GM12891 (cell line): ENCODE measurements at regions not wholly inside any gene's neighbourhood (a gene's known extent, or its start where the extent isn't known, plus 50 kb on each side); places are given as distances from the start of the nearest gene placed in this dataset.

ENCODE experiments used
- DNase-seq: peaks from one replicate; pipeline ENCODE4 v3.0.0; 2011; ENCODE audit warnings: low spot score; ENCODE audit not compliant: insufficient read length
- FAIRE-seq: peaks from 2 replicates; lab custom pipeline; 2011; peaks lifted over from hg19 to GRCh38; lab: Jason Lieb, UNC
- PAX5 ChIP-seq: IDR thresholded peaks from 2 replicates; pipeline ENCODE4 v1.6.1; 2011; ENCODE audit warnings: low read length, moderate library complexity, mild to moderate bottlenecking; ENCODE audit not compliant: insufficient read depth, severe bottlenecking
- POLR2A ChIP-seq: IDR thresholded peaks from 2 replicates; pipeline ENCODE4 v1.6.1; 2011; ENCODE audit warnings: low read depth, low read length, control low read depth
- POLR2AphosphoS5 ChIP-seq: IDR thresholded peaks from 2 replicates; pipeline ENCODE4 v1.6.1; 2011; ENCODE audit warnings: low read depth, low read length, control low read depth
- POU2F2 ChIP-seq: IDR thresholded peaks from 2 replicates; pipeline ENCODE4 v1.6.1; 2011; ENCODE audit warnings: low read depth, mild to moderate bottlenecking, control low read depth, low read length, moderate library complexity
- SPI1 ChIP-seq: IDR thresholded peaks from 2 replicates; pipeline ENCODE4 v1.6.1; 2011; ENCODE audit warnings: low read depth, low read length, control low read depth
- TAF1 ChIP-seq: IDR thresholded peaks from 2 replicates; pipeline ENCODE4 v1.6.1; 2011; ENCODE audit warnings: low read depth, low read length, control low read depth

- DNase-seq (no peak), FAIRE-seq (no peak)
- TF ChIP-seq POLR2AphosphoS5 (no peak), POLR2A (no peak), TAF1 (no peak), SPI1 (no peak), POU2F2 (no peak), PAX5 (no peak)
These were observed 263.0 kb downstream of the NEDD1 start for GRCh38 chr12:97169889-97170567.

GRCh38 chr12:97173688-97174410 is 266.8 kb downstream of the NEDD1 start:
- no peak for TF ChIP-seq SPI1
- no peak for TF ChIP-seq POLR2A
- TF ChIP-seq TAF1 = no peak
- no peak for TF ChIP-seq PAX5
- TF ChIP-seq POU2F2 = no peak
- TF ChIP-seq POLR2AphosphoS5 = no peak
- FAIRE-seq (no peak), DNase-seq (no peak)

- DNase-seq = no peak
- no peak for FAIRE-seq
- TF ChIP-seq POLR2AphosphoS5 = no peak
- TF ChIP-seq POU2F2 = no peak
- no peak for TF ChIP-seq TAF1
- TF ChIP-seq PAX5 = no peak
- TF ChIP-seq POLR2A = no peak
- no peak for TF ChIP-seq SPI1
These were observed 270.4 kb downstream of the NEDD1 start for GRCh38 chr12:97177481-97177880.

- TF ChIP-seq PAX5 (no peak), POLR2AphosphoS5 (no peak), TAF1 (no peak), SPI1 (no peak), POLR2A (no peak), POU2F2 (no peak)
- FAIRE-seq (no peak), DNase-seq (no peak)
These were observed 274.7 kb downstream of the NEDD1 start for GRCh38 chr12:97181571-97182265.

- TF ChIP-seq TAF1 = no peak
- TF ChIP-seq SPI1 = no peak
- no peak for TF ChIP-seq POU2F2
- TF ChIP-seq POLR2A = no peak
- no peak for TF ChIP-seq PAX5
- no peak for TF ChIP-seq POLR2AphosphoS5
- DNase-seq (no peak), FAIRE-seq (no peak)
These were observed 275.7 kb downstream of the NEDD1 start for GRCh38 chr12:97182769-97183168.

- DNase-seq = no peak
- no peak for FAIRE-seq
- TF ChIP-seq POLR2AphosphoS5 (no peak), TAF1 (no peak), PAX5 (no peak), POLR2A (no peak), POU2F2 (no peak), SPI1 (no peak)
These were observed 277.2 kb downstream of the NEDD1 start for GRCh38 chr12:97184127-97184773.

GRCh38 chr12:97185567-97185966 is 277.0 kb upstream of the RMST start:
- FAIRE-seq (no peak), DNase-seq (no peak)
- no peak for TF ChIP-seq POLR2A
- no peak for TF ChIP-seq POU2F2
- no peak for TF ChIP-seq PAX5
- TF ChIP-seq SPI1 = no peak
- no peak for TF ChIP-seq POLR2AphosphoS5

- DNase-seq (no peak), FAIRE-seq (no peak)
- TF ChIP-seq POLR2AphosphoS5 (no peak), TAF1 (no peak), SPI1 (no peak), POLR2A (no peak), POU2F2 (no peak), PAX5 (no peak)
These were observed 268.1 kb upstream of the RMST start for GRCh38 chr12:97194546-97194945.

GRCh38 chr12:97200181-97200580 is 262.4 kb upstream of the RMST start:
- FAIRE-seq (no peak), DNase-seq (no peak)
- no peak for TF ChIP-seq TAF1

- no peak for FAIRE-seq
- DNase-seq = no peak
- no peak for TF ChIP-seq POLR2AphosphoS5
- no peak for TF ChIP-seq POU2F2
- TF ChIP-seq SPI1 = no peak
- TF ChIP-seq TAF1 = no peak
- no peak for TF ChIP-seq PAX5
- TF ChIP-seq POLR2A = no peak
These were observed 259.2 kb upstream of the RMST start for GRCh38 chr12:97203408-97203807.
